Adrenal gland (tissue), 9 donors: ENCODE measurements at regions not wholly inside any gene's neighbourhood (a gene's known extent, or its start where the extent isn't known, plus 50 kb on each side); places are given as distances from the start of the nearest gene placed in this dataset.
"Not testable (repeated sequence)": the region's sequence is repeated elsewhere in the genome, so short reads cannot be mapped to it uniquely, and the experiment has no call there.

Source experiments
- DNase-seq, 7 donors: peaks; one replicate each; pipeline ENCODE4 v3.0.0-alpha.2; 2019 to 2020
- H3K27ac ChIP-seq, 5 donors: fragments of 200-600 bp; sonication (generic) in 4 of 5; 1 replicate in 3 of 5; 2 replicates in 2 of 5; pipeline versions ENCODE4 v1.5.1 to v1.8.0; 2016 to 2020; ENCODE audit warnings: mild to moderate bottlenecking in 1 of 5
- H3K27me3 ChIP-seq: fragments of 200-600 bp; 2 replicates; pipeline ENCODE4 v1.8.0; 2021
- H3K36me3 ChIP-seq, 2 donors: fragments of 200-600 bp; replicated peaks in 1 of 2; 1 replicate in 1 of 2; 2 replicates in 1 of 2; pipeline versions ENCODE4 v1.5.1 to v1.8.0; 2018 to 2022
- H3K4me1 ChIP-seq, 2 donors: fragments of 200-600 bp; replicated peaks in 1 of 2; 1 replicate in 1 of 2; 2 replicates in 1 of 2; pipeline versions ENCODE4 v1.5.1 to v1.8.0; 2018 to 2021
- H3K4me3 ChIP-seq, 4 donors: fragments of 200-600 bp; sonication (generic) in 3 of 4; one replicate each; pipeline ENCODE4 v1.5.1; 2016 to 2018
- H3K9me3 ChIP-seq, 3 donors: fragments of 200-600 bp; sonication (generic) in 1 of 3; replicated peaks in 1 of 3; 1 replicate in 2 of 3; 2 replicates in 1 of 3; pipeline versions ENCODE4 v1.5.1 to v1.8.0; 2016 to 2021
- CTCF ChIP-seq, 6 experiments: fragments of 450-650 bp in 4 of 6; fragments of 200-600 bp in 2 of 6; sonication (generic) in 1 of 6; IDR thresholded peaks; 1 replicate in 5 of 6; 2 replicates in 1 of 6; pipeline versions ENCODE4 v1.5.1 to v1.8.0; 2016 to 2021; ENCODE audit warnings: antibody characterized with exemption in 6 of 6, mild to moderate bottlenecking in 2 of 6, moderate library complexity in 1 of 6
- POLR2A ChIP-seq, 2 donors: fragments of 450-650 bp; IDR thresholded peaks; one replicate each; pipeline ENCODE4 v1.6.1; 2017; ENCODE audit warnings: antibody characterized with exemption in 2 of 2, mild to moderate bottlenecking in 2 of 2, moderate library complexity in 1 of 2
- WGBS, 4 donors: extraction: QIAGEN DNeasy Blood & Tissue Kit in 2 of 4; methylation state at CpG; one replicate each; pipeline versions ENCODE4 v1.1.5 to v1.1.7; 2013 to 2017; 5-methylcytosine and 5-hydroxymethylcytosine counted together
- intact Hi-C, 2 donors: fragments of 100-400 bp; cut with DNase I; formaldehyde crosslinking; loops; one replicate each; pipeline versions ENCODE4 v1.14.1 to v1.15.0; 2022 to 2023
- donor health status: healthy with polysubstance abuse.
- donor health status: Bipolar disorder and iron deficiency.
- donor health status: DM: yes; HTN: yes; CAD: no.
- donor health status: DM: no; HTN: no; CAD: no.
- donor health status: DM: no; HTN: no; CAD: no.

- 82 to 95% (median 91%) methylated on average over 3 of the region's 3 CpGs for WGBS, 4 donors
- Histone ChIP-seq H3K36me3 (no peaks in the 10 kb centered on the region), H3K4me1 (peaks cover 26 to 44% of the 10 kb centered on the region in 2 donors), H3K9me3 (no peaks in the 10 kb centered on the region), H3K27ac (no peak overlapping the region), H3K27me3 (no peaks in the 10 kb centered on the region), H3K4me3 (no peak overlapping the region)
- no peak for DNase-seq
- no peak for TF ChIP-seq CTCF (IDR thresholded peaks at IDR 0.05)
- TF ChIP-seq POLR2A (IDR thresholded peaks at IDR 0.05) = no peak
- intact Hi-C loops = no loop called here
These were observed 59.9 kb upstream of the NRIP1 start for GRCh38 chr21:15124731-15125130.

DNA sequence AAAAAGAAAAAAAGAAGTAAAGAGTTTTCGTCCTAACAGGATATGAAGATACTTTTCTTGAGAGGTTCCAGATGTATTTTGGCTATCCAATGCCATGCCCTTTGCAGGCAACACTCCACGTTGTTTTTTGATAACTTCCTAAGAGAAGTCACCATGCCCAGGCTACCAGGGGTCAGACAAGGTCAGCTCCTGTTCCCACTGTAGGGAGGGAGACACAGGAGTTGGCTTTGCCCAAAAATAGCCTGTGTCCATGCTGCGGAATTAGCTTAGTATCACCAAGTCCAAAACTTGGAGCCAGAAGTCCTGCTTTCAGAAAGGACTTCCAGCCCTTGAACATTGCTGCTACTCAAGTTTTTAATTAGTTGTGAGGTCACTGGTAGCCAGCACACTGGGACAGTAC, 62.1 kb upstream of the NRIP1 start:
- H3K27me3 ChIP-seq = no peaks in the 10 kb centered on the region
- intact Hi-C loops = no loop called here
- no peak overlapping the region for H3K4me3 ChIP-seq
- no peak for DNase-seq
- H3K4me1 ChIP-seq = peaks cover 6 to 24% of the 10 kb centered on the region in 2 donors
- no peak overlapping the region for H3K27ac ChIP-seq
- WGBS, 4 donors = 39 to 52% (median 46%) methylated on average over 3 of the region's 3 CpGs
- TF ChIP-seq POLR2A (IDR thresholded peaks at IDR 0.05) (no peak), CTCF (IDR thresholded peaks at IDR 0.05) (no peak)
- H3K9me3 ChIP-seq = no peaks in the 10 kb centered on the region
- no peaks in the 10 kb centered on the region for H3K36me3 ChIP-seq

- Histone ChIP-seq H3K4me1 (peaks cover under 1 to 20% of the 10 kb centered on the region in 2 donors), H3K36me3 (no peaks in the 10 kb centered on the region), H3K4me3 (no peak overlapping the region), H3K27me3 (no peaks in the 10 kb centered on the region), H3K9me3 (no peaks in the 10 kb centered on the region), H3K27ac (no peak overlapping the region)
- TF ChIP-seq CTCF (IDR thresholded peaks at IDR 0.05) = no peak
- no peak for TF ChIP-seq POLR2A (IDR thresholded peaks at IDR 0.05)
- intact Hi-C loops = no loop called here
- DNase-seq = no peak
These were observed 62.6 kb upstream of the NRIP1 start for GRCh38 chr21:15127437-15127836.

DNA sequence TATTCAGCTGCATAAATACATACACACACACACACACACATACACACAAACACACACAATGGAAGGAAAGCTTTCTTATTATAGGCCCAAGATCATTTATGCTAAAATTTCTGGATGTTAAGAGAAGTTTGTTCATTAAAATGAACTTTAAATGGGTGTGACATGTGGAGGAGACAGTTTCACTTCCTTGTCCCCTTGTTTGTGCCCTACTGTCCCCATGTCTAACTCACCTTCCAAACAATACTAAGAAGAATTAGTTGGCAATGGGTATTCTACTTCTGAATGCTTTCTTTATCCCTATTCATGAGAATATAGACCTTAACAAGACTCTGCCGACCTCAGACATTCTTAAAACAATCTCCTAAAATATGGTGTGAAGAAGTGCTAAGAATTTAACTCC, 63.5 kb upstream of the NRIP1 start:
- Histone ChIP-seq H3K36me3 (no peaks in the 10 kb centered on the region), H3K27ac (no peak overlapping the region), H3K4me3 (no peak overlapping the region), H3K27me3 (no peaks in the 10 kb centered on the region), H3K9me3 (no peaks in the 10 kb centered on the region), H3K4me1 (peaks cover 0 to 13% of the 10 kb centered on the region in 2 donors)
- no peak for DNase-seq
- intact Hi-C loops = no loop called here
- WGBS, 4 donors = 69 to 83% (median 78%) methylated on average over 1 of the region's 1 CpG
- no peak for TF ChIP-seq CTCF (IDR thresholded peaks at IDR 0.05)

- H3K27ac ChIP-seq, intact Hi-C loops, H3K36me3 ChIP-seq, DNase-seq, H3K27me3 ChIP-seq, H3K4me3 ChIP-seq, H3K9me3 ChIP-seq: not testable (repeated sequence)
- H3K4me1 ChIP-seq = peaks cover 0 to 13% of the 10 kb centered on the region in 2 donors
These were observed 63.9 kb upstream of the NRIP1 start for GRCh38 chr21:15128714-15129113.
